ENCODE measurements at regions not wholly inside any gene's neighbourhood (a gene's known extent, or its start where the extent isn't known, plus 50 kb on each side); places are given as distances from the start of the nearest gene placed in this dataset.

DNA sequence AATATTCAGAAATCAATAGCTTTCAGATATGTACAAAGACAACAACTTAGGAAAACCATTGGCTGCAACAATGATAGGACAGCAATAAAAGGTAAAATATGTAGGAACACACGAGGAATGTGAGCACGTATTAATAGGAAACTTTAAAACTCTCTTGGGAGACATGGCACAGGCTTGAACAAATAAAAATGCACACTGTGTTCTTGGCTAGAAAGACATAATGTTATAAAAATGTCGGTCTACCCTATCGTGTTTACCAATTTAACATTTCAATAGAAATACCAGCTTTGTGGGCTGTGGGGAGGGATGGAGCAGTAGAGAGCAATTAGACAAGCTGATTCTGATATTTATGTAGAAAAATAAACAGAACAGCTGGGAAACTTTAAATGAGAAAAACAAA is 69.0 kb upstream of the FAM9B start:
- no peak overlapping the region for H3K4me3 ChIP-seq
- WGBS (ENCODE audit: insufficient coverage, low coverage, low lambda C conversion rate, missing lambda C conversion rate): 45% methylated on average over 4 of the region's 4 CpGs
- H3K27me3 ChIP-seq: no peaks in the 10 kb centered on the region
- no peaks in the 10 kb centered on the region for H3K9me3 ChIP-seq
- no peak for DNase-seq
- H3K4me1 ChIP-seq: no peaks in the 10 kb centered on the region
- intact Hi-C loops (cut with DNase I): no loop called here
- H3K36me3 ChIP-seq: no peaks in the 10 kb centered on the region
- no peak overlapping the region for H3K27ac ChIP-seq
- TF ChIP-seq, protein P1, sequence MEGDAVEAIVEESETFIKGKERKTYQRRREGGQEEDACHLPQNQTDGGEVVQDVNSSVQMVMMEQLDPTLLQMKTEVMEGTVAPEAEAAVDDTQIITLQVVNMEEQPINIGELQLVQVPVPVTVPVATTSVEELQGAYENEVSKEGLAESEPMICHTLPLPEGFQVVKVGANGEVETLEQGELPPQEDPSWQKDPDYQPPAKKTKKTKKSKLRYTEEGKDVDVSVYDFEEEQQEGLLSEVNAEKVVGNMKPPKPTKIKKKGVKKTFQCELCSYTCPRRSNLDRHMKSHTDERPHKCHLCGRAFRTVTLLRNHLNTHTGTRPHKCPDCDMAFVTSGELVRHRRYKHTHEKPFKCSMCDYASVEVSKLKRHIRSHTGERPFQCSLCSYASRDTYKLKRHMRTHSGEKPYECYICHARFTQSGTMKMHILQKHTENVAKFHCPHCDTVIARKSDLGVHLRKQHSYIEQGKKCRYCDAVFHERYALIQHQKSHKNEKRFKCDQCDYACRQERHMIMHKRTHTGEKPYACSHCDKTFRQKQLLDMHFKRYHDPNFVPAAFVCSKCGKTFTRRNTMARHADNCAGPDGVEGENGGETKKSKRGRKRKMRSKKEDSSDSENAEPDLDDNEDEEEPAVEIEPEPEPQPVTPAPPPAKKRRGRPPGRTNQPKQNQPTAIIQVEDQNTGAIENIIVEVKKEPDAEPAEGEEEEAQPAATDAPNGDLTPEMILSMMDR (IDR thresholded peaks at IDR 0.05): no peak
- no peak for TF ChIP-seq POLR2A (IDR thresholded peaks at IDR 0.05)
- ATAC-seq: no peak

GRCh38 chrX:9108054-9108453 is 74.1 kb upstream of the FAM9B start:
- Histone ChIP-seq H3K36me3 (no peaks in the 10 kb centered on the region), H3K4me3 (no peak overlapping the region), H3K4me1 (no peaks in the 10 kb centered on the region), H3K9me3 (no peaks in the 10 kb centered on the region), H3K27ac (no peak overlapping the region), H3K27me3 (no peaks in the 10 kb centered on the region)
- DNase-seq: no peak
- WGBS (ENCODE audit: insufficient coverage, low coverage, low lambda C conversion rate, missing lambda C conversion rate): no CpG with 5 or more reads among the region's 1 CpG
- intact Hi-C loops (cut with DNase I): no loop called here
- TF ChIP-seq POLR2A (IDR thresholded peaks at IDR 0.05): no peak
- TF ChIP-seq, protein P1 (IDR thresholded peaks at IDR 0.05): no peak
- no peak for ATAC-seq

DNA sequence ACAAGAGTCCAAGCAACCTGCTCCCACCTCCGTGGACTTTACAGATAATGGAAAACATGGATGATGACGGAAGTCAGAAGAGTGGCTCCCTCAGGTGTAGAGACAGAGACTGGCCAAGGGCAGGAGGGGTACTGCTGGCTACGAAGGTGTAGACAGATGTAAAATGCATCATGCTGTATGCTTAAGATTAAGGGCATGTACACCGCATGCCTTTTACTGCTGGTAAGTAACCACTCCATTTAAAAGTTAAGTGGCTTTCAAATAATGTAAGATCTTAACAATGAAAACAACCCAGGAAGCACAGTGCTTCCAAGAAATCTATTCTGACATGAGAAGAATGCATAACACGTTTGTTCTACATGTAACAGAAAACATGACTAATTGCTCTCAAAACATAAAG is 76.9 kb upstream of the FAM9B start:
- ATAC-seq (no peak), DNase-seq (no peak)
- WGBS (ENCODE audit: insufficient coverage, low coverage, low lambda C conversion rate, missing lambda C conversion rate): 66% methylated on average over 5 of the region's 5 CpGs
- intact Hi-C loops (cut with DNase I): no loop called here
- H3K9me3 ChIP-seq: no peaks in the 10 kb centered on the region
- TF ChIP-seq, protein P1 (IDR thresholded peaks at IDR 0.05): no peak
- TF ChIP-seq POLR2A (IDR thresholded peaks at IDR 0.05): no peak
- no peaks in the 10 kb centered on the region for H3K27me3 ChIP-seq
- H3K4me1 ChIP-seq: no peaks in the 10 kb centered on the region
- no peak overlapping the region for H3K4me3 ChIP-seq
- H3K27ac ChIP-seq: no peak overlapping the region
- H3K36me3 ChIP-seq: no peaks in the 10 kb centered on the region

DNA sequence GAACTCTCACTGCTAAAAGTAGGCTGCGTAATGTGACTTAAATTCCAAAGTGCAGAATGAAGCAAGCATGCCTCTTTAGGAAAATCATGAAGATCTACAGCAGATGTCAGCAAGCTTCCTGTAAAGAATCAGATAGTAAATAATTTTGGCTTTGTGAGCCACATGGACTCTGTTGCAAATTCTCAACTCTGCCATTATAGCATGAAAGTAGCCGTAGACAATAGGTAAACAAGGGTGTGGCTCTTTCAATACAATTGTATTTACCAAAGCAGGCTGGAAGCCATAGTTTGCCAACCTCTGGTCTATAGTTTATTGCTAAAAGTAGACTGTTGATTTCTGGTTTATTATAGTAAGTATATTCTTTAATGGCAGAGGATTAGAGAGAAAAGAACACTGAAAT is 80.3 kb upstream of the FAM9B start:
- ATAC-seq: peak in 1 of 4 donors; percentile 37
- Histone ChIP-seq H3K4me3 (no peak overlapping the region), H3K9me3 (no peaks in the 10 kb centered on the region), H3K27ac (no peak overlapping the region), H3K36me3 (no peaks in the 10 kb centered on the region), H3K27me3 (no peaks in the 10 kb centered on the region), H3K4me1 (no peaks in the 10 kb centered on the region)
- intact Hi-C loops (cut with DNase I): no loop called here
- TF ChIP-seq, protein P1 (IDR thresholded peaks at IDR 0.05): no peak
- TF ChIP-seq POLR2A (IDR thresholded peaks at IDR 0.05): no peak
- WGBS (ENCODE audit: insufficient coverage, low coverage, low lambda C conversion rate, missing lambda C conversion rate): 53% methylated on average over 2 of the region's 2 CpGs
- DNase-seq: no peak

DNA sequence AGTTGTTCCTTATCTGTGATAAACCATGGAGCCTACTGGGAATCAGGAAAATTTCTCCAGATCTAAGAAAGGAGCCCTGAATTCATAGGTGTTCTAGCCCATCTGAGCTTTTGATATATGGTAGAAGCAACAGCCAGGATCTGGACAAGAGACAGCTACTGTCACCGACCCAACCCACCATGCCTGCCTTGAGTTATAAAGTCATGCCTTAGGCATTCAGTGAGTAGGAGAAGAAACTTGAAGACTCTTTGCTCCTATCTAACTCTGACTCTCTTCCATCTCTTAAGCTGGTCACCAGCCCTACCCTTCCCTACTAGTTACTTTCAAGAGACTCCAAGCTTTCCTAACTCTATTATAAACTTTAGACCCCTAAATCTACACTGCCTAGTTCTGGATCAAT is 83.9 kb upstream of the FAM9B start:
- WGBS (ENCODE audit: insufficient coverage, low coverage, low lambda C conversion rate, missing lambda C conversion rate): no CpG with 5 or more reads among the region's 1 CpG
- DNase-seq: no peak
- Histone ChIP-seq H3K4me3 (no peak overlapping the region), H3K27ac (no peak overlapping the region), H3K4me1 (no peaks in the 10 kb centered on the region), H3K9me3 (no peaks in the 10 kb centered on the region), H3K36me3 (no peaks in the 10 kb centered on the region), H3K27me3 (no peaks in the 10 kb centered on the region)
- no peak for ATAC-seq
- TF ChIP-seq POLR2A (IDR thresholded peaks at IDR 0.05): no peak
- TF ChIP-seq, protein P1 (IDR thresholded peaks at IDR 0.05): no peak
- intact Hi-C loops (cut with DNase I): no loop called here

All from right lobe of liver (tissue), 6 donors.